Muscle layer of colon (tissue), 2 donors: ENCODE measurements at regions not wholly inside any gene's neighbourhood (a gene's known extent, or its start where the extent isn't known, plus 50 kb on each side); places are given as distances from the start of the nearest gene placed in this dataset.

ENCODE experiments used
- H3K27ac ChIP-seq: one replicate; pipeline ENCODE4 v1.7.0; 2013; ENCODE audit warnings: low read depth, mild to moderate bottlenecking, low read length, moderate library complexity
- H3K27me3 ChIP-seq, 2 donors: one replicate each; pipeline ENCODE4 v1.7.0; 2013; ENCODE audit warnings: low read length in 2 of 2, mild to moderate bottlenecking in 2 of 2; ENCODE audit not compliant: insufficient read depth in 2 of 2, control insufficient read depth in 1 of 2
- H3K36me3 ChIP-seq: one replicate; pipeline ENCODE4 v1.7.0; 2013; ENCODE audit warnings: mild to moderate bottlenecking, low read length; ENCODE audit not compliant: insufficient read depth
- H3K4me1 ChIP-seq: one replicate; pipeline ENCODE4 v1.7.0; 2013; ENCODE audit warnings: mild to moderate bottlenecking, low read length; ENCODE audit not compliant: insufficient read depth
- H3K4me3 ChIP-seq, 2 donors: one replicate each; pipeline ENCODE4 v1.7.0; 2013; ENCODE audit warnings: low read length in 2 of 2, low read depth in 1 of 2, mild to moderate bottlenecking in 1 of 2, moderate library complexity in 1 of 2
- H3K9ac ChIP-seq: one replicate; pipeline ENCODE4 v1.7.0; 2013; ENCODE audit warnings: low read length
- H3K9me3 ChIP-seq: one replicate; pipeline ENCODE4 v1.7.0; 2013; ENCODE audit warnings: mild to moderate bottlenecking, low read length
- donor health status: abdominal sarcoma.
- donor health status: Adenocarcinoma of cecum.

DNA sequence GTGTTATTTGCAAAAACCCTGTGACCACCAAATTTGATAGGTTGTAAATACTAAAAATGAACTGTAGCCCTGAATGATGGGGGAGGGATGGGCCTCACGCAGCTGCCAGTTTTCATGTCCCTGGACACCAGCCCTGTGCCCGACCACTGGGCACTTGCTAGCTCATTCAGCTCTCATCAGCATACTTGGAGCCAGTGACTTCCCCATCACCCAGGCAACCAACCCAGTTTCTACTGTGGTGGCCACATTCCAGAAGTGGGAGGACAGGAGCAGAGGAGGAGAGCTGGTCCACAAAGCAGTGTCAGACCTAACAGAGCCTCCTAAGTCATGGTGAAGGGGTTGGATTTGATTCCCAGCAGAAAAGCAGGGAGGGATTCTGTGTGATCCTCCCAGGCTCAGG is 128.2 kb downstream of the CPEB2 start:
- no peaks in the 10 kb centered on the region for H3K27me3 ChIP-seq
- no peak overlapping the region for H3K27ac ChIP-seq
- no peaks in the 10 kb centered on the region for H3K9me3 ChIP-seq
- no peak overlapping the region for H3K9ac ChIP-seq
- H3K36me3 ChIP-seq = no peaks in the 10 kb centered on the region
- H3K4me1 ChIP-seq = no peaks in the 10 kb centered on the region
- H3K4me3 ChIP-seq = no peak overlapping the region

- no peak overlapping the region for H3K4me3 ChIP-seq
- no peaks in the 10 kb centered on the region for H3K36me3 ChIP-seq
- no peaks in the 10 kb centered on the region for H3K27me3 ChIP-seq
- H3K9me3 ChIP-seq = no peaks in the 10 kb centered on the region
- H3K9ac ChIP-seq = no peak overlapping the region
- H3K4me1 ChIP-seq = no peaks in the 10 kb centered on the region
- no peak overlapping the region for H3K27ac ChIP-seq
Observed at GRCh38 chr4:15131551-15131950, 129.3 kb downstream of the CPEB2 start.

- no peaks in the 10 kb centered on the region for H3K36me3 ChIP-seq
- no peaks in the 10 kb centered on the region for H3K4me1 ChIP-seq
- H3K27me3 ChIP-seq = no peaks in the 10 kb centered on the region
- H3K9me3 ChIP-seq = no peaks in the 10 kb centered on the region
- no peak overlapping the region for H3K27ac ChIP-seq
- H3K9ac ChIP-seq = no peak overlapping the region
- H3K4me3 ChIP-seq = no peak overlapping the region
Observed at GRCh38 chr4:15132739-15133138, 130.5 kb downstream of the CPEB2 start.

DNA sequence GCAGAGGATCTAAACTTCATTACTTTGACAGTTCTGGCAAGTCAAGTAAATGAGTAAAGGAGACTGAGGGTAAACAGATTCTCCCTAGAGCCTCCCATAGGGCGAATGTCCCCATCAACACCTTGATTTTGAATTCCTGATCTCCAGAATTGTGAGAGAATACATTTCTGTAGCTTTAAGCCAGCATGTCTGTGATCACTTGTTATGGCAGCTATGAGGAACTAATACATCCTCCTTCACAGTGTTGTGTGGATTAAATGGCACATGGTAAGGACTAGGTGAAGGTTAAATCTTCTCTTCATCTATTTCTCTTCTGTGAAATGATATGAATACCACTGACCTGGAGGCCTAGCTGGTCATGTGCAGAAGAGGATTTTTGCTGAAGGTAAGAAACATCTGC is 137.3 kb downstream of the CPEB2 start:
- no peaks in the 10 kb centered on the region for H3K4me1 ChIP-seq
- H3K36me3 ChIP-seq = no peaks in the 10 kb centered on the region
- no peaks in the 10 kb centered on the region for H3K9me3 ChIP-seq
- no peak overlapping the region for H3K27ac ChIP-seq
- H3K27me3 ChIP-seq = no peaks in the 10 kb centered on the region
- no peak overlapping the region for H3K4me3 ChIP-seq
- no peak overlapping the region for H3K9ac ChIP-seq

DNA sequence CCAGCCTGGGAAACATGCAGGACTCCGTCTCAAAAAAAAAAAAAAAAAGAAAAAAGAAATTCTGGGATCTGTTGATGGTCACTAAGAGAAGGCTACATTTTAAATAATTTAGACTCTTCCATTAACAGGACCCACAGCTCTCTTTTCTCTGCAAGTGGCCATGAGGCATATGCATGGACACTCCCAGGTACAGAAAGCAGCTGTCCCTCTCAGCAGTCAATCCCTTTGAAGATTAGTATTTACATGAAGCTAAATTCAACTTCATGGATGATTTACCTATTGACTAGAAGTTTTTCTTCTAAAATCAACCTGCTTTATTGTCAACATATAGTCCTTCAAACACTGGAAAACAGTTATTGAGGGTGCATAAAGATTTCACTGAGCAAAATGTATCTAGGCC is 139.9 kb downstream of the CPEB2 start:
- Histone ChIP-seq H3K9ac (no peak overlapping the region), H3K4me1 (no peaks in the 10 kb centered on the region), H3K27me3 (no peaks in the 10 kb centered on the region), H3K9me3 (no peaks in the 10 kb centered on the region), H3K27ac (no peak overlapping the region), H3K4me3 (no peak overlapping the region), H3K36me3 (no peaks in the 10 kb centered on the region)

GRCh38 chr4:15143551-15143950 is 141.3 kb downstream of the CPEB2 start:
- no peak overlapping the region for H3K27ac ChIP-seq
- H3K4me3 ChIP-seq = no peak overlapping the region
- no peaks in the 10 kb centered on the region for H3K4me1 ChIP-seq
- H3K36me3 ChIP-seq = no peaks in the 10 kb centered on the region
- H3K9ac ChIP-seq = no peak overlapping the region
- no peaks in the 10 kb centered on the region for H3K27me3 ChIP-seq
- H3K9me3 ChIP-seq = no peaks in the 10 kb centered on the region

GRCh38 chr4:15144249-15144966 is 142.1 kb downstream of the CPEB2 start:
- Histone ChIP-seq H3K27ac (no peak overlapping the region), H3K9ac (no peak overlapping the region), H3K36me3 (no peaks in the 10 kb centered on the region), H3K27me3 (no peaks in the 10 kb centered on the region), H3K9me3 (no peaks in the 10 kb centered on the region), H3K4me1 (peaks cover 4% of the 10 kb centered on the region), H3K4me3 (no peak overlapping the region)

- no peak overlapping the region for H3K9ac ChIP-seq
Observed at GRCh38 chr4:15144967-15145295, 142.7 kb downstream of the CPEB2 start.

DNA sequence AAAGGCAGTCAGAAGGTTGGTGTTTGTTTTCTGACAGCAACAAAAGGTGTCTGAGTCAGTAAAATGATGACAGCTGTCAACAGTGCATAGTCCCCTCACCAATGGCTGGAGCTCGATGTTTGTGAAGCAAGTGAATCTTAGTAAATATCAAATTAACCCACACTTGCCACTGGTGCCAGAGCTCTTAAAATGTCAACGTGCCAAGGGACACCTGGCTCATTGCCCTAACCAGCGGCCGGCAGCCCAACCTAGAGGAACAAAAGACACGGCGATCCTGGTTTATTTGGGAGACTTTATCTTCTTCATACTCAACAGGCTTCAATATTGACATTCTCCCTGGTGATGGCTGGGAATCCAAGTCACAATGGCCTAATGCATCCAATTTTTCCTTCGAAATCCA is 143.4 kb downstream of the CPEB2 start:
- no peaks in the 10 kb centered on the region for H3K27me3 ChIP-seq
- no peaks in the 10 kb centered on the region for H3K9me3 ChIP-seq
- H3K4me1 ChIP-seq = peaks cover 14% of the 10 kb centered on the region
- H3K4me3 ChIP-seq = no peak overlapping the region
- H3K9ac ChIP-seq = no peak overlapping the region
- H3K27ac ChIP-seq = no peak overlapping the region
- no peaks in the 10 kb centered on the region for H3K36me3 ChIP-seq

More at GRCh38 chr4:15144967-15145295, 142.7 kb downstream of the CPEB2 start:
- Histone ChIP-seq H3K4me3 (no peak overlapping the region), H3K27ac (no peak overlapping the region), H3K36me3 (no peaks in the 10 kb centered on the region), H3K9me3 (no peaks in the 10 kb centered on the region), H3K27me3 (no peaks in the 10 kb centered on the region), H3K4me1 (peaks cover 9% of the 10 kb centered on the region)

GRCh38 chr4:15147714-15148113 is 145.4 kb downstream of the CPEB2 start:
- Histone ChIP-seq H3K4me3 (no peak overlapping the region), H3K36me3 (no peaks in the 10 kb centered on the region), H3K9ac (no peak overlapping the region), H3K27ac (no peak overlapping the region), H3K27me3 (no peaks in the 10 kb centered on the region), H3K4me1 (peaks cover 14% of the 10 kb centered on the region), H3K9me3 (no peaks in the 10 kb centered on the region)

DNA sequence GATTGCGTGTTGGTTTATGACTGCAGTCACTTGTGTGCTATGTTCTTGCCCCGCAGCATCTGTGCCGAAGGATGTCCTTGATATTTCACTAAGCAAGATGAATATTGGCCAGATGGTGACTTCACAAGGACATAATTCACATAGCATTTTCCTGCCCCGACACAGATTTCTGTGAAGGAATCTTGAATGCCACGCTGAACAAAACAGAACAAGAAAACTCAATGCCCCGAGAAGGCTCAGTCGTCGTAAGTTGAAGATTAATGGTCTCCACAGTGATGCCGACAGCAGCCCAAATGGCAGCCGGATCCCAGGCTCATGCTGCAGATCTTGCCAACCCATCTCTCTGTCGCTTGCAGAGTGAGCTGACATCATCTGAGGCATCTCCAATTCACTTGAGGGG is 145.9 kb downstream of the CPEB2 start:
- Histone ChIP-seq H3K27ac (no peak overlapping the region), H3K36me3 (no peaks in the 10 kb centered on the region), H3K9ac (no peak overlapping the region), H3K4me3 (no peak overlapping the region), H3K9me3 (no peaks in the 10 kb centered on the region), H3K4me1 (peaks cover 14% of the 10 kb centered on the region), H3K27me3 (no peaks in the 10 kb centered on the region)

GRCh38 chr4:15148691-15149090 is 146.4 kb downstream of the CPEB2 start:
- no peak overlapping the region for H3K4me3 ChIP-seq
- H3K36me3 ChIP-seq = no peaks in the 10 kb centered on the region
- H3K9me3 ChIP-seq = no peaks in the 10 kb centered on the region
- H3K27me3 ChIP-seq = no peaks in the 10 kb centered on the region
- no peak overlapping the region for H3K27ac ChIP-seq
- H3K9ac ChIP-seq = no peak overlapping the region
- peaks cover 14% of the 10 kb centered on the region for H3K4me1 ChIP-seq
